NCI-H2227 treated with DMSO at 0.1 percent for 48 hours (cell line): ENCODE measurements at regions not wholly inside any gene's neighbourhood (a gene's known extent, or its start where the extent isn't known, plus 50 kb on each side); places are given as distances from the start of the nearest gene placed in this dataset.
"Not testable (repeated sequence)": the region's sequence is repeated elsewhere in the genome, so short reads cannot be mapped to it uniquely, and the experiment has no call there.

ENCODE experiments used
- DNase-seq: peaks from one replicate; lab custom pipeline; 2025; lab: John Stamatoyannopoulos, UW

GRCh38 chr1:29557066-29557465, 320.7 kb downstream of the PTPRU start:
- DNase-seq: no peak

- DNase-seq: no peak
These were observed 320.3 kb downstream of the PTPRU start for GRCh38 chr1:29556657-29557056.

GRCh38 chr1:29555043-29555620, 318.8 kb downstream of the PTPRU start:
- no peak for DNase-seq

GRCh38 chr1:29554208-29554778, 318.0 kb downstream of the PTPRU start:
- DNase-seq: no peak

GRCh38 chr1:29551123-29551936, 315.0 kb downstream of the PTPRU start:
- no peak for DNase-seq

- no peak for DNase-seq
These were observed 314.0 kb downstream of the PTPRU start for GRCh38 chr1:29550119-29550841.

GRCh38 chr1:29549728-29550118, 313.4 kb downstream of the PTPRU start:
- not testable (repeated sequence) for DNase-seq

GRCh38 chr1:29549001-29549400, 312.7 kb downstream of the PTPRU start:
- no peak for DNase-seq

- no peak for DNase-seq
These were observed 311.8 kb downstream of the PTPRU start for GRCh38 chr1:29548091-29548490.

- DNase-seq: no peak
These were observed 311.0 kb downstream of the PTPRU start for GRCh38 chr1:29547300-29547699.

- no peak for DNase-seq
These were observed 310.2 kb downstream of the PTPRU start for GRCh38 chr1:29546496-29546895.

GRCh38 chr1:29544406-29544805, 308.1 kb downstream of the PTPRU start:
- no peak for DNase-seq

- DNase-seq: no peak
These were observed 307.3 kb downstream of the PTPRU start for GRCh38 chr1:29543586-29543985.

GRCh38 chr1:29542548-29542947, 306.2 kb downstream of the PTPRU start:
- DNase-seq: no peak

- DNase-seq: no peak
These were observed 305.3 kb downstream of the PTPRU start for GRCh38 chr1:29541631-29542030.

- DNase-seq: no peak
These were observed 304.6 kb downstream of the PTPRU start for GRCh38 chr1:29540801-29541357.

- DNase-seq: no peak
These were observed 303.6 kb downstream of the PTPRU start for GRCh38 chr1:29539971-29540370.

GRCh38 chr1:29538586-29538985, 302.3 kb downstream of the PTPRU start:
- no peak for DNase-seq

- DNase-seq: no peak
These were observed 296.4 kb downstream of the PTPRU start for GRCh38 chr1:29532751-29533150.

GRCh38 chr1:29532285-29532684, 296.0 kb downstream of the PTPRU start:
- no peak for DNase-seq

- no peak for DNase-seq
These were observed 295.3 kb downstream of the PTPRU start for GRCh38 chr1:29531596-29531995.

GRCh38 chr1:29529677-29530278, 293.5 kb downstream of the PTPRU start:
- DNase-seq: no peak
